ENCODE measurements at regions not wholly inside any gene's neighbourhood (a gene's known extent, or its start where the extent isn't known, plus 50 kb on each side); places are given as distances from the start of the nearest gene placed in this dataset.

GRCh38 chr7:10718768-10719167 lies 254.9 kb upstream of the PHF14 start:
- TF ChIP-seq, protein P1, sequence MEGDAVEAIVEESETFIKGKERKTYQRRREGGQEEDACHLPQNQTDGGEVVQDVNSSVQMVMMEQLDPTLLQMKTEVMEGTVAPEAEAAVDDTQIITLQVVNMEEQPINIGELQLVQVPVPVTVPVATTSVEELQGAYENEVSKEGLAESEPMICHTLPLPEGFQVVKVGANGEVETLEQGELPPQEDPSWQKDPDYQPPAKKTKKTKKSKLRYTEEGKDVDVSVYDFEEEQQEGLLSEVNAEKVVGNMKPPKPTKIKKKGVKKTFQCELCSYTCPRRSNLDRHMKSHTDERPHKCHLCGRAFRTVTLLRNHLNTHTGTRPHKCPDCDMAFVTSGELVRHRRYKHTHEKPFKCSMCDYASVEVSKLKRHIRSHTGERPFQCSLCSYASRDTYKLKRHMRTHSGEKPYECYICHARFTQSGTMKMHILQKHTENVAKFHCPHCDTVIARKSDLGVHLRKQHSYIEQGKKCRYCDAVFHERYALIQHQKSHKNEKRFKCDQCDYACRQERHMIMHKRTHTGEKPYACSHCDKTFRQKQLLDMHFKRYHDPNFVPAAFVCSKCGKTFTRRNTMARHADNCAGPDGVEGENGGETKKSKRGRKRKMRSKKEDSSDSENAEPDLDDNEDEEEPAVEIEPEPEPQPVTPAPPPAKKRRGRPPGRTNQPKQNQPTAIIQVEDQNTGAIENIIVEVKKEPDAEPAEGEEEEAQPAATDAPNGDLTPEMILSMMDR (IDR thresholded peaks at IDR 0.05; ENCODE audit: low read depth, low read length), result no peak
- no peak for TF ChIP-seq EZH2phosphoT487 (IDR thresholded peaks at IDR 0.05; ENCODE audit: low read depth)

Data from OCI-LY3 (cell line).